GM19324 (cell line): ENCODE measurements at regions not wholly inside any gene's neighbourhood (a gene's known extent, or its start where the extent isn't known, plus 50 kb on each side); places are given as distances from the start of the nearest gene placed in this dataset.

ENCODE experiments used
- ATAC-seq: cut with Tn5 transposase; IDR thresholded peaks from one replicate; pipeline ENCODE4 v1.9.1; 2021; ENCODE audit warnings: mild to moderate bottlenecking, moderate library complexity; ENCODE audit not compliant: unreplicated experiment, low FRiP score

DNA sequence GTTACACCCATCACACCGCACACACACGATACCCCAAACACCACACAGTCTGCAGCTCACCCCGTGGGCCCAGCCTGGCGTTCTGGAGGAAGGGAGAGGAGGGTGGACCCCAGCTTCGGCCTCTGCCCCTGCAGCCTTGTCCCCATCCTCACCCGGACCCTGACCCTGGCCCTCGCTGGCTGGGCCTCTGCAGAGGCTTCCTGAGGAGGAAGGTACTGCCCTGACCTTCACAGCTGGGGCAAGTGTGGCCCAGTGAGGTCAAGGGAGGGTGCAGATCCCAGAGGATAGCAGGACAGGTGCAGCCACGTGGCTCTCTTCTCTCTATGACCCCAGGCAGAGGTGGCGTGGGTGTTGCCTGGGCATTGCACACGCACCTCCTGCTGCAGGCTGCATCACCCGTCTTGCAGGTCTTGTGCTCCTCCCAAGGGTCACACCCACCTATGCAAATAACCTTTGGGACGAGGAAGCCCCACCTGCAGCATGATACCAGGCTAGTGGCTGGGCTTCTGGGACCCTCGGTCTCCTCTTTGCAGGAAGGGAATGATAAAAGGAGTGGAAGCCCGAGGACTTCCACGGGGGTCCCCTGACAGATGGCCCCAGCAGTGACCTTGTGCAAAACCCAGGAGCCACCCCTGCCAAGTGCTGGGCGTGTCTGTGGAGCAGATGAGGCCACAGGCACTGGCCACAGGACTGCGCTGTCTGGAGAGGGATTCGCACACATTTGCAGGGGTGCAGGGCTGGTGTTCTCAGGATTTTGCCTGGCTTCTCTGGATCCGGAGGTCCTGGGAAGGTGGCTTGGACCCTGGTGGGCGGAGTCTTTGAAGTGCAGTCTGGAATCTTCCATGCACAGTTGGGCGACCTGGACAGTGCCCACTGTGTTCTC lies 1241.5 kb downstream of the BRD1 start:
- ATAC-seq = no peak

DNA sequence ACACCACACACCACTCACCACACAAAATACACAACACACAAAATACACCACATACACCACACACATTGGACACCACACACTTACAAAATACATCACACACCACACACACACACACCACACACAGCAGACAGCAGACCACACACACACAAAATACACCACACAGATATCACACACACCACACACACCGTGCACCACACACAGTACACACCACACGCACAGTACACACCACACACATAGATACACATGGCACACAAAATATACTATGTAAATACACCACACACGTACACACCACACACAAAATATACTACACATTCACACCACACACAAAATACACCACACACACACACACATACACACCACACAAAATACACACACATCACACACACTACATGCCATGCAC lies 1243.5 kb downstream of the BRD1 start:
- ATAC-seq = no peak

DNA sequence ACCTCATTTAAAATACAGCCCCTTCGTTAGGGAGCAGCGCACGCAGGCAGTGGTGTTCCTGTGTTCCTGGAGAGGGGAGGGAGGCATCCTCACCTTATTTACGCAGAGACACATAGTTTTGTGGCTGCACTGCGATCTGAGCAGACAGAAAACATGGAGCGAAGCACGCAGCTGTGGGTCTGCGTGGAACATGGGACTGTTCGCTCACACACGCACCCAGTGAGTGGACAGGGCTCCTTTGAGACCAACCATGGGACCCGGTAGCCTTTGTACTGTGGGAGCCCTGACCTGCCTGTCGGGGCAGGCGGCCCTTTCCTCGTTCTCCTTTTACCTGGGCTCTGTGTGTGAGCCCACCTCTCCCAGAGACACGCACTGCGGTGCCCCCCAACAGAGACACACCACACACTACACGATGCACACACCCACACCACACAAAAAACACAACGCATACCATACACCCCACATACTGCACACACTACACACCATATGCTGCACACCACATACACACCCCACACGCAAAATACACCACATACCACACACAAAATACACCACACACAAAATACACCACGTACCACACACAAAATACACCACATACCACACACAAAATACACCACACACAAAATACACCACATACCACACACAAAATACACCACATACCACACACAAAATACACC lies 1245.7 kb downstream of the BRD1 start:
- no peak for ATAC-seq

DNA sequence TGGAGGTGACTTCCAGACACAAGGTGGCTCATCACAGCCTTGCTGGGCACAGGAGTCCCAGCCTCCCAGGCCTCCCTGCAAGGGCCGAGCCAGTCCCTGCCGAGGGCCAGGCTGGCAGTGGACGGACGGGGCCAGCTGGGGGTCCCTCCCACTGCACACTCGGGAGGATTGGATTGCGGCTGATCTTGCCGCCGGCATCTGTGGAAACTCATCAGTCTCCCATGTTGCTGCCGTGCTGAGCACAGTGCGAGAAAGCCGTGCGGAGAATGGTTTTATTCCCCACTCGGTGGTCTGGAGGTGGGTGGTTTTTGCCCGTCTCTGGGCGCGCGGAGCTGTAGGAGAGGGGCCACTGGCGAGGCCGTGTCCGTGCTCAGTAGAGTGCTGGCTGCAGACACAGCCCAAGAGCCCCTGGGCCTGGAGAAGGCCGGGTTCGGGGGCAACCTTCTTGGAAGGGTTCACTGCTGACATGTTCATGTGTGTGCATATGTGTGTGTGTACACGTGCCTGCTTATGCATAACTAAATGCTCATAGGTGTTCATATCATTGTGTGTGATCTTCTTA lies 1246.4 kb downstream of the BRD1 start:
- no peak for ATAC-seq

DNA sequence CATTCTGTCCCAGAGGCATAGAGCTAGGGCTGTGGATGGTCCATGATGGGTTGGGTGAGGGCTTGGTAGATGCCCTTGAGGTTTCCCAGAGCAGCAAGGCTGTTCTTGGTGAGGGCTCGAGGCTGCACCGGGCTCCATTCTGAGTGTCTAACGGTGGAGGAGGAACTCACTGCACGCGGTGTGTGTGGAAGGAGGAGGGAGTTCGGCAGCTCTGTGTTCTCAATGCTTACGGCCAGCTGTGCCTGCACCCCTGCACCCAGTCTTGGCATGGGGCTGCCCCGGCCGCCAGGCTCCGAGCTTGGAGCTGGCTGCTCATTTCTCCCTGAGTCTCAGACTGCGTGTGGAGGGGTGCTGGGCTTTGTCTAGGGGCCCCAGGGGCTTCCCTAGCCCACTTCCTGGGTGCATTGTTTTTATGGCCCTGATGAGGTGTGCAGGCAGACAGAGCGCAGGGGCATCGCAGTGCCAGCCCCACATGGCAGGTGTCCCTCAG lies 1247.1 kb downstream of the BRD1 start:
- ATAC-seq = no peak

DNA sequence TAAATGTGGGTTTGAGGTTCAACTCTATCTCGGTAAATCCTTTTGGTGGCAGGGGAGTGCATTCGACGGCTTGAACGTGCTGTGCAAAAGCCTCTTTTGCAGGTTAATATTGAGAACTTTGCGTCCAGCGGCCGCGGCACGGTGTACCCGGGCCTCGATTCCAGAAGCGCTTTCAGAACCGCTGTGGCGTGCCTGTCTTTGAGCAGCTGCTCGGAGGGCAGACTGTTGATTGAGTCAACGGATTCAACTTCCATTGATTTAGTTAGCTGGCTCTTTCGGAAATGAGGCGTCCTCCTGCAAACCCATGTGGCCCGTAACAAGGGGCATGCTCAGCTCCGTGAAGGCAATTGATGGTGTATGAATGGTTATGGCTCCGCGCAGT lies 1247.8 kb downstream of the BRD1 start:
- no peak for ATAC-seq

DNA sequence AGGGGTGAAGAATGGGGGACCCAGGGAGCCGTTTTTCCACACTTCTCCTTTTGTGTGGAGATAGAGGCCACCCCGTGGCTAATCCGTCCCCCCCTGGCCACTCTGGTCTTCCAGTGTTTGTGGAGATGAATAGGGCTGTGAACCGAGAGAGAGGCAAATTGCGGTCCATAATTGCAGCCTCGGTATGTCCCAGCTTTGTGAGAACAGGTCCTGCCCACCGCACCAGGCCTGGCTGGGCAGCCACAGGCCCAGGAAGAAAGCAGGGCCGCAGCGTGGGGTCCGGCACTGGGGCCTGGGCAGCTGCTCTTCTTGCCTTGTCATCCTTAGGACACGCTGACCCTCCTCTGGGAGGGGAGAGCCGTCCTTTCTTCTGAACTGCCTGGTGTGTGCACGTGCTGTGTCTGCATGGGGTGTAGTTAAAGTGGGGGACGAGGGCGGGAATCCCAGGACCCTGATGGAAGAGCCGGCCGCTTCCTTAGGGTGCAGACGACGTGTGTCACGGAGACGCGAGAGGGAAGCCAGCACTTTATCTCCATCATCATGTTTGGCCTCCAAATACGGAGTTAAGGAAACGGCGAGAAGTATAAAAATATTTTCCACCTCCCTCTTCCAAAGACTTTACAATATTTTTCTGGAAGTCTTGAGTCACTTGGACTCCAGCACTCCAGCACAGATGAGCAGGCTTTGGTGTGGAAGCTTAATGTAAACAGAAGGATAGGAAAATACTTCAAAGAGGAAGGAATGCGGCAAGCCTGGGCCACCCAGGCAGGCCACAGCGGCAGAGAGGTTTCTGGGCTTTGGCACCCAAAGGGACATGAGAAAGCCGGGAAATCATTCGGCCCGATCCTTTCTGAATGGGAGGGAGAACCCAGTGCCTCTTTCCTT lies 1248.4 kb downstream of the BRD1 start:
- ATAC-seq = no peak

DNA sequence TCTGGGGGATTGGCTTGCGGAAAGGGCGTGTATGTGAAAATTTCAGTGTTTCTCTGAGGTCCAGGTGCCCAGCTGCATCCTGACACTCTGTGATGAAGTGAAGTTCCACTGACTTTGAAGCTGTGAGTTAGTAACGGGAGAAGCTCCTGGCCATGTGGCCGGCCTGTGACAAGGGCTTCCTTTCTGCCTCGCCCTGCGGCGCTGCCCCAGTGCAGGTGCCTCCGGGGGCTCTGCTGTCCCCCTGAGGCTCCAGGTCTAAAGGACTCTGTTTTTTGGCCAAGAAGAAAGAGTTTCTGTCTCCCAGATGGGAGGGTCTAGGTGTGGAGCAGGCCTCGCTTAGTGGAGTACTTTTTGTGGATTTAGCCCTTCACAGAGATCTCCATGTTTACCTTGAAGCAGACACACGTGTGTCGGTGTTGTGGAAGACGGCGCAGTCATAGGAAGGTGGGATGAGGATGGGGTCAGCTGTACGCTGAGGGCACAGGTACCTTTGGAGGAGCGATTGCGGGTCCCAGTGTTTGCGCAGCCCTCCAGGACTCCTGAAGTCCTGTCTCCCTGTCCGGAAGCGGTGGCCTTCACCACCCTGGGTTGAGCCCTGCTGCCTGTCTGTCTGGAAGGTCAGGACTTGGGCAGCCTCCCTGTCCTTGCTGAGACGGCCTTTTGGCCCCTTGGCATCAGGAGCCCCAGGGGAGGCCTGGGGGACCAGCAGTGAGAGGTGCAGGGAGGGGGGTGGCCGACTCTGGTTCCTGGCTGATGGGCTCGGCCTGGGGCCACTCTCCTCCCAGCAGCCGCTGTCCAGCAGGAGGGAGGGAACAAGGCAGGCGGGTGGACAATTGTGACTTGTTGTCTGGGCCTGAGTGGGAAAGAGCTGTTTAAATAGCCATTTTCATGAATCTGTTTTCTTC lies 1249.3 kb downstream of the BRD1 start:
- no peak for ATAC-seq

DNA sequence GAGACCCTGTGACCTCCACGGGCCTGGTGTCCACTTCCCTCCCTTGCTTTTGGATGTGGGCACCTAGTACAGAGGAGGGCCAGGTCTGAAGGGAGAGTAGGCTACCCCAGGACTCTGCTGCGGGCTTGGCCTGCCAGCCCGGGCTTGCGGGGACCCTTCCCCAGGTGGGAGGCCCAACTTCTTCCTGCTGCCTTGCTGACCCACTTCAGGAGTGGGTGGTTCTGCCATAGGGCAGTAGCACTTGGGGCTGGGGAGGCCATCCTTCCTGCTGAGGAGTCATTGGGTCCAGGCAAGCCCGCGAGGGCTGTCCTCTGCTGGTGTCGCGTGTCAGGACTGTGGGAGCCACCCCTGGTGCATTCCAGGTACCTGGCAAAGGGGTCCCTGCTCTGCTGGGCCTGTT lies 1250.0 kb downstream of the BRD1 start:
- no peak for ATAC-seq

DNA sequence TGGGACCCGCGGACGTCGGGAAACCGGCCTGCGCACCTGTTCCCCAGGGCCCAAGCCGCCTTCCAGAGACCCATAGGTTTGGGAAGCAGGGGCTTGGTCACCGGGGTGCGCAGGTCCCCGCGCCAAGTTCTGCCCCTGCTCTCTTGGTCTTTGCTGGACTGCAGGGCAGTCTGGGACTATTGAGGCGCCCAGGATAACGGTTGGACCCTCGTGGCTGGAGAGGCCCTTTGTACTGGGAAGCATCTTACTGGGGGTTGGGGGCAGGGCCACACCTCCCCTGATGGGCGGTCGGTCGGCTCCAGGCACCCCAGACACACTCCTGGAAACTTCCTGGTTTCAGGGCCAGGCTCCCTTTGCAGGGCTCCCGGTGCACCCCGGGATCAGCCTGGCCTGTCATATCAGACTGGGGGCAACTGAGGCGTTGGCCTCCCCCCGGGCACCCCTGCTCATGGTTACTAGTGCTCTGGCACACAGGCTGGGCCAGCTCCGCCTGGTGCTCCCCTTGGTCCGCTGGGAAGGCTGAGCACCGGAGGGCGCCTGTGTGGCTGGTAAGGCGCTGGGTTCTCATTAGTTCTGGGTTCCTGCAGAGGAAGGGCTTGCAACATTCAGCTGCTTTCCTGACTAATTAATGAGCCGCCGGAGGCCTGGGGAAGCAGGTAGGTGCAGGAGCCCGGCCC lies 1250.5 kb downstream of the BRD1 start:
- no peak for ATAC-seq

DNA sequence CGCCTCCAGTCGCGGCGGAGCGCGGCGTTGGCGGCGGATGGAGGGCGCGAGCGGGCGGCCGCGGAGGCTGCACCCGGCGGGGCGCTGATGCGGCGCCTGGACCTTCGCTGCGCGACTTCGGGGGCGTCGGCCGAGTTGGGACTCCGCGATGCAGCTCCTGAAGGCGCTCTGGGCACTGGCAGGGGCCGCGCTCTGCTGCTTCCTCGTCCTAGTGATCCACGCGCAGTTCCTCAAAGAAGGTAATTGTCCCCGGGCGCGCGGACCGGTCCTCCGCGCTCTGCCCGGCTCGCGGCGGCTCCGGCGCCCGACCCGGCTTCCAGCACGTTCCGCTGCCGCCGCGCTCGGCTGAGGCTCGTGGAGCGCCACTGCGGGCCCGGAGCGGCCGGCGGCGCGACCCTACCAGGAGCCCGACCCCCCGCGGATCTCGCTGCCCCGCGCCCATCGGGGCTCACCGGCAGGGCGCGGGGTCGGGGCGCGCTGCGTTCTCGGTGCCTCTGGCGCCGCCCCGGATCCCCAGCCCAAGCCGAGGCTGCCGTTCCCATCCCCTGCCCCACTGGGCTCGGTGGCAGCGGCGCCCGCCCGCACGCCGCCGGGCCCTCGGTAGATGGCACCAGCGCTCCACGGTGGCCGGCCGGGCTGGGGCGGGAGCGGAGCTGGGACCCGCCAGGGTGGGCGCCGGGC lies 1251.2 kb downstream of the BRD1 start:
- no peak for ATAC-seq

DNA sequence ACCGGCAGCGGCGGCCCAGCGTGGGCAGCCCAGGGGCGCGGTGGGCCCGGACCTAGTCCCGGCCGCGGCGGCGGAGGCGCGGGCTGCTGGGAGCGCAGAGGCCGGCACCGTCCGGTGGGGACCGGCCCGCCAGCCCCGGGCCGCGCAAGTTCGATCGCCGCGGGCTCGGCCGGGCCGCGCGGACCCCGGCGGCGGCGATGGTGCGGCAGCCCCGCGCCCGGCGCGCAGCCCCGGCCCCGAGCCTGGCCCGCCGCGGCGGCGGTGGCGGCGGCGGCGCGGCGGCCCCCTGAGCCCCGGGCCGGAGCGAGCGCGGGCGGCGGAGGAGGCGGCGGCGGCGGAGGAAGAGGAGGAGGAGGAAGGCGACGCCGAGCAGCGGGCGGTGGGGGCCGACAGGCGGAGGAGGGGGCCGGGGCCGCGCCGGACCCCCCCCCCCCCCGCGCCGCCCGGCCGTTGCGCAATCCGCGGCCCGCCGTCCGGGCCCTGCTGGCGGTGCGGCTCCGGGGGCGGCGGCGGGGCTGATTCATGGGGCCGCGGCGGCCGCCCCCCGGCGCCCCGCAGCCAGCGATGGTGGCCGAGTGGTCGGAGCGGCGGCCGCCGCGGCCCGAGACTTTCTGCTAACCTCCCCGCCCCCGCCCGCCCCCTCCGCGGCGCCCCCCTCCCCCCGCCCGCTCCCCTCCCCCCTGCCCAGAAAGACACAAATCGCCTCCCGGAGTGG lies 1251.9 kb downstream of the BRD1 start:
- ATAC-seq = no peak

DNA sequence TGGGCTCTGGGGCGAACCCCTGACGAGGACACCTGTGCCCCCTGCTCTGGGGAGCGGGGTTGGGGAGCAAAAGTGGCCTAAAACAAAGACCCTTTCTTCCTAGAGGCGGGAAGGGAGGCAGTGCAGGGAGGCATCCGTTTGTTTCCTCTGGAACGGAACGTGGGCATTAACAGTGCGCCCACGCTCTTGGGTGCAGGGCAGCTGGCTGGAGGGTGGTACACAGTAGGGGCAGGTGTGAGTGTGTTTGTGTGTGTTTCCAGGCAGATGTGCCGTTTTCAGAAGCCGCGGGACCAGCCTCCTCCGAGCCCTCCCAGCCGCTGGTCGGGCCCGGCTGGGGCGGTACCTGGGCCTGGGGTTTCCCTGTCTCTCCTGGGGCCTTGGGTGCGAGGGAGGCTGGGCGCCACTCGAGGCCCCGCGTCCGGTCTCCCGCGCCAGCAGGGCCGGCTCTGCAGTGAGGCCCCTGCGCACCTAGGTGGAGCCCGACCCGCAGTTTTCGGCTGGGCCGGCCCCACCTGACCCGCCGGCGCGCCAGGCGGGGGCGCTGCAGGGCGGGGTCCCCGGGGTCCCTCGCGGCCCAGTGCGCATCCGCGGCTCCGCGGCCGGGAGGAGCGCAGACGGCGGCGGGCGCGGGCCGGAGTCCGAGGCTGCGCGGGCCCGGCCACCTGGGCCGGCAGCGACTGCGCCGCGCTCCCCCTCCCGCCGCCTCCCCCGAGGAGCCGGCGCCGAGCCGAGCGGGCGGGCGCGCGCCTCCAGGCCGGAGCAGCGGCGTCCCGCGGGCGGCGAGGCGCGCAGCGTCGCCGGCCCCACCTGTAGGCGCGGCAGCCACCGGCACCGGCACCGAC lies 1252.7 kb downstream of the BRD1 start:
- ATAC-seq = no peak

DNA sequence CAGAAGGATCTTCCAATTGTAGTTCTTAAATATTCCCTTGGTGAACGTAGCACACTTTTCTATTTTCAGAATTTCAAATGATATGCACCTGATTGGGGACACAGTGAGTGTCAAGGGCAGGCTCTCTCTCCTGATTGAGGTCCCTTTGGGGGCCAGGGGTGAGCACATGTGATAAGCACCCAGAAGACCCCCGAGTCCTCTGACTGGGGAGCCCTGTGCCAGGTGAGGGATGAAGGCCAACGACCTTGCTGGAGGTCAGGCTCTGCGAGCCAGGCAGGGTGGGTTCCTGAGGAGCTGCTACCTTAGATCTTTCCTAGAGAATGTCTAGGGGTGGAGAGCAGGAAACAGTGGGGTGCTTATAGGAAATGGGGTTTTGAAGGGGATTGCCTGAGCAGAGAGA lies 1253.9 kb downstream of the BRD1 start:
- no peak for ATAC-seq

DNA sequence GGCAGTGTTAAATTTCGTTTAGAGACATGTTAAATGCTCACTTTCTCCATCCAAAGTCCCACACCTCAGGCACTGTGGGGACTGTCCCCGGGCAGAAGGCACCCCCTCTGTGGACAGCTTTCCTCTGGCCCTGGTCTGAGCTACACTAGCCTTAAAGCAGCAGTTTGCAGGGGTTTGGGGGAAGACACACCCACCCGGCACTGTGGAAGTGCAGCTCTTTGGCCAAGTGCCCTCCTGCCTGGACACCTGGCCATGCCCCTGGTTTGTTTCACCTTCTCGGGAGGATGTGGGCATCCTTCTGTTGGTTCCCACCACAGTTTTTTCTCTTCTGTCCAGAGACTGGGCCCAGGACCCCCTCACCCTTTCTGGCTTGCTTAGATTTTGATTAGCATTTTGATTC lies 1254.7 kb downstream of the BRD1 start:
- ATAC-seq = no peak

DNA sequence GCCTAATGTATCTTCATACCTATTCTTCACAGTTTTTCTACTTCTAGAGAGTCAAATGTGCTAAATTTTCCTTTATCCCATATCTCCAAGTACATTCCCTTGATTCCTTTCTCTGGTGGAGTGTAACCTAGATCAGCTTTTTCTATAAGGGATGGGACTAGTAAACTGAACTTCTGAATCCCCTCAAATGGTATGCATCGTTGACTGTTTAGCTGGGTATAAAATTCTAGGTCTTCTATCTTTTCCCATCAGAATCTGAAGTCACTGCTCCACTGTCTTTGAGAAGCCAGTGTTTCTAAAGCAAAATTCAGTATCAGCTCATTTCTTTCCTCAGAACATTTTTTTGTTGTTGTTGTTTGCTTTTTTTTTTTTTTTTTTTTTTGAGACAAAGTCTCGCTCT lies 1256.8 kb downstream of the BRD1 start:
- no peak for ATAC-seq
